ENCODE measurements at regions not wholly inside any gene's neighbourhood (a gene's known extent, or its start where the extent isn't known, plus 50 kb on each side); places are given as distances from the start of the nearest gene placed in this dataset.

DNA sequence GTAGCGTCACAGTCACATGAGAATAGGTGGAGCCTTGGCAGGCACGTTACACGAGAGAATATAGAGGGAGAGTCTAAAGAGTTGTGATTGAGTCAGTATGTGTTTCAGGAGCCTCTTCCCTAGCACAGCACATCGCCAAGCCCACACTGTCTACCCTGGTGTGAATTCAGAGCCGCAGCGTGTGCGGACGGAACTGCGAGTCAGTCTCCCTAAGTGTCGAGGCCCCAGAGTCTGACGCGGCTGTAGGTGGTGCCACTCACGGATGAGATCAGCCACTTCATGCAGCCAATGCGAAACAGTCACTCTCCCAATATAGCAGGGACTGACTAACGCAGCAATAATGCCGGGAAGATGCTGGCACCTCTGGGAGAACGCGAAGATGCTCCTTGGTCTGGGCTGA, 587.3 kb upstream of the ID2 start:
- H3K4me3 Mint-ChIP-seq (ENCODE audit: unreplicated experiment): no peak overlapping the region
- no peaks in the 10 kb centered on the region for H3K36me3 Mint-ChIP-seq (ENCODE audit: unreplicated experiment)
- no peaks in the 10 kb centered on the region for H3K4me1 Mint-ChIP-seq (ENCODE audit: low read depth, unreplicated experiment)
- no peak for DNase-seq
- no peak overlapping the region for H3K27ac Mint-ChIP-seq (ENCODE audit: unreplicated experiment)
- TF ChIP-seq, protein P1, sequence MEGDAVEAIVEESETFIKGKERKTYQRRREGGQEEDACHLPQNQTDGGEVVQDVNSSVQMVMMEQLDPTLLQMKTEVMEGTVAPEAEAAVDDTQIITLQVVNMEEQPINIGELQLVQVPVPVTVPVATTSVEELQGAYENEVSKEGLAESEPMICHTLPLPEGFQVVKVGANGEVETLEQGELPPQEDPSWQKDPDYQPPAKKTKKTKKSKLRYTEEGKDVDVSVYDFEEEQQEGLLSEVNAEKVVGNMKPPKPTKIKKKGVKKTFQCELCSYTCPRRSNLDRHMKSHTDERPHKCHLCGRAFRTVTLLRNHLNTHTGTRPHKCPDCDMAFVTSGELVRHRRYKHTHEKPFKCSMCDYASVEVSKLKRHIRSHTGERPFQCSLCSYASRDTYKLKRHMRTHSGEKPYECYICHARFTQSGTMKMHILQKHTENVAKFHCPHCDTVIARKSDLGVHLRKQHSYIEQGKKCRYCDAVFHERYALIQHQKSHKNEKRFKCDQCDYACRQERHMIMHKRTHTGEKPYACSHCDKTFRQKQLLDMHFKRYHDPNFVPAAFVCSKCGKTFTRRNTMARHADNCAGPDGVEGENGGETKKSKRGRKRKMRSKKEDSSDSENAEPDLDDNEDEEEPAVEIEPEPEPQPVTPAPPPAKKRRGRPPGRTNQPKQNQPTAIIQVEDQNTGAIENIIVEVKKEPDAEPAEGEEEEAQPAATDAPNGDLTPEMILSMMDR (IDR thresholded peaks at IDR 0.05; ENCODE audit: partially characterized antibody, unreplicated experiment): no peak
- peaks cover 3% of the 10 kb centered on the region for H3K9me3 Mint-ChIP-seq (ENCODE audit: unreplicated experiment)
- no peaks in the 10 kb centered on the region for H3K27me3 Mint-ChIP-seq (ENCODE audit: unreplicated experiment)

DNA sequence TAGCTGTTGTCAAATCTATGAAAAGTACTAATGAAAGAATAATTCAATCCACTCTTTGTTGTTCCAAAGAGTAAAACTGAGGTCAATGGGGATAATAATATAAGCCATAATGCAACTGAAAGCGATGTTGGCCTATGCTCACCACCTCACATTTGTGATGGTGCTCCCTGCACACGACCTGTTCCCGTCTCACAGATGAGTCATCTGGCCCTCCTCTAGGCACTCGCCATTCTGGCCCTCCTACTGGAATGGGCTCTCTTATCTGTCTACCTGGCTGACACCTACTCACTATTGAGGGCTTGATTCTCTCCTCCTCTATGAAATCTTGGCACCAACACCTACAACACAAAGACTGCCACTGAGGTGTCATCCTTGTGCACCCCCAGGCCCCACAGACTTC, 585.9 kb upstream of the ID2 start:
- Mint-ChIP-seq H3K36me3 (ENCODE audit: unreplicated experiment) (no peaks in the 10 kb centered on the region), H3K27ac (ENCODE audit: unreplicated experiment) (no peak overlapping the region), H3K27me3 (ENCODE audit: unreplicated experiment) (no peaks in the 10 kb centered on the region), H3K4me3 (ENCODE audit: unreplicated experiment) (no peak overlapping the region), H3K4me1 (ENCODE audit: low read depth, unreplicated experiment) (no peaks in the 10 kb centered on the region), H3K9me3 (ENCODE audit: unreplicated experiment) (peaks cover 3% of the 10 kb centered on the region)
- DNase-seq: no peak
- TF ChIP-seq, protein P1 (IDR thresholded peaks at IDR 0.05; ENCODE audit: partially characterized antibody, unreplicated experiment): no peak

DNA sequence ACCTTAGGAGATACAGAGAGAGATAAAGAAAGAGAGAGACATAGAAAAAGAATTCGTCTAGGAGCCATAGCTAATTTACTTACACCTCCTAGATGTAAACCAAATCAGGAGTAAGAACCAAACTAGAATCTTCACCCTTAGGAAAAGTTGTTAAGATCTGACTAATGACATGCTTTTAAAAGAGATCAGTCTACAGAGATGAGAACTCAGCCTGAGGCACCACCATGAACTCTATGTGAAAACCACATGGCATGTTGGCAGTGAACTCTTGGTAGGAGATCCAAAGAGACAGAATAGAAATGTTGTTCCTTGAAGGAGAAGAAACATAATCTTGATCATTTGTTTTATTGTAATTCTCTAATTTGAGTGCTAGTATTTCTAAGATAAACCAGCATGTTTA, 585.4 kb upstream of the ID2 start:
- no peak overlapping the region for H3K27ac Mint-ChIP-seq (ENCODE audit: unreplicated experiment)
- no peak overlapping the region for H3K4me3 Mint-ChIP-seq (ENCODE audit: unreplicated experiment)
- TF ChIP-seq, protein P1 (IDR thresholded peaks at IDR 0.05; ENCODE audit: partially characterized antibody, unreplicated experiment): no peak
- H3K36me3 Mint-ChIP-seq (ENCODE audit: unreplicated experiment): no peaks in the 10 kb centered on the region
- no peaks in the 10 kb centered on the region for H3K4me1 Mint-ChIP-seq (ENCODE audit: low read depth, unreplicated experiment)
- H3K27me3 Mint-ChIP-seq (ENCODE audit: unreplicated experiment): no peaks in the 10 kb centered on the region
- DNase-seq: no peak
- H3K9me3 Mint-ChIP-seq (ENCODE audit: unreplicated experiment): peaks cover 3% of the 10 kb centered on the region

DNA sequence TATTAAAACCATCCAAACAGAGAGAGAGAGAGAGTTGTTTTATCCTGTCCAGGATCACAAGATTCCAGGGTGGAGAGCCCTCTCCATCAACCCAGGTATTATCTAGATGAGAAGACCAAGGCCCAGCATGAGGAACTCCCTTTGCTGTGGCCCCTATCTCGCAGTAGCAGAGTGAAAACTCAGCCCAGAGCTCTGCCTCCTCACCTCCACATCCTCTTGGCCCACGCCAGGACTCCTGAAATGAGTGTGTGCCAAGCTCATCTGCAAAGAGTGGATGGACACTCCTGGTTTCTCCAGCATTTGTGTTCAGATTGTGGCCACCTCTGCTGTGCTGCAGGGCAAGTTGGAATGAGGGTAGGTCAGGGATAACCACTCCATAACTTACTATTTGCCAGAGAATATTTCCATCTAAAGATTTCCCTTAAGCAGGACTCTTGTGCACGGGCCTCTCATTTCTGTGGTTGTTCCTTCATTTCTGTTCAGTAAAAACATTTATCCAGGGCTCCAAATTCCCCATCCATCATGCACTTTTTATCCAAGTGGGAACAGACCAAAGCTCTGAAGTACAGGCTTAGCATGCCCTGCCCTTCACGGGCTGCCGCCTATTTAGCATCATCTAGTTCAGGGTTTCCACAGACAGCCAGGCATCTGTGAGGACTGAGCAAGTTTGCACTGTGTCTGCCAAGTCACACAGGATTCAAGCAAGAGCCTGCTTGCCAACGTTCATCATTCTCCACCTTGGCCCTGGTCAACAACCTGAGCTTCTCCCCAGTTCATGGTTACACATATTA, 583.2 kb upstream of the ID2 start:
- TF ChIP-seq, protein P1 (IDR thresholded peaks at IDR 0.05; ENCODE audit: partially characterized antibody, unreplicated experiment): no peak
- no peak for DNase-seq
- peaks cover 3% of the 10 kb centered on the region for H3K9me3 Mint-ChIP-seq (ENCODE audit: unreplicated experiment)

DNA sequence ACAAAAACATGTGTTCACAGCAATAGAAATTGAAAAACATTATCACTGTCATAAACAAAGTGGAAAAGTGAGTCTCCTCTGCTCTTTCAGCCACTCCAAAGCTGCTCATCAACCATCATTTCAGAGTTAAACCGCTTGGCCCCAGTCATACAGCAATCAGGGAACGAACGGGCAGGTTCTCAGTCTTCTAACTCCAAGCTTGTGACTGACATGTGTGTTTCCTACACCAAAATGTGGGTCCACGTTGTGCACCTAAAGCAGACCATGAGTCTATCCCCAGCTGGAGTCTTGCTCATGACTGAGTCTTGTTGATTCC, 582.6 kb upstream of the ID2 start:
- no peak overlapping the region for H3K27ac Mint-ChIP-seq (ENCODE audit: unreplicated experiment)
- H3K36me3 Mint-ChIP-seq (ENCODE audit: unreplicated experiment): no peaks in the 10 kb centered on the region
- TF ChIP-seq, protein P1 (IDR thresholded peaks at IDR 0.05; ENCODE audit: partially characterized antibody, unreplicated experiment): no peak
- H3K4me1 Mint-ChIP-seq (ENCODE audit: low read depth, unreplicated experiment): no peaks in the 10 kb centered on the region
- DNase-seq: no peak
- no peaks in the 10 kb centered on the region for H3K27me3 Mint-ChIP-seq (ENCODE audit: unreplicated experiment)
- H3K9me3 Mint-ChIP-seq (ENCODE audit: unreplicated experiment): peaks cover 3% of the 10 kb centered on the region
- H3K4me3 Mint-ChIP-seq (ENCODE audit: unreplicated experiment): no peak overlapping the region

More for the DNA sequence above, 583.2 kb upstream of the ID2 start:
- no peaks in the 10 kb centered on the region for H3K4me1 Mint-ChIP-seq (ENCODE audit: low read depth, unreplicated experiment)
- no peaks in the 10 kb centered on the region for H3K36me3 Mint-ChIP-seq (ENCODE audit: unreplicated experiment)
- no peaks in the 10 kb centered on the region for H3K27me3 Mint-ChIP-seq (ENCODE audit: unreplicated experiment)
- H3K27ac Mint-ChIP-seq (ENCODE audit: unreplicated experiment): no peak overlapping the region
- H3K4me3 Mint-ChIP-seq (ENCODE audit: unreplicated experiment): no peak overlapping the region
